HG03571 (cell line): ENCODE measurements at regions not wholly inside any gene's neighbourhood (a gene's known extent, or its start where the extent isn't known, plus 50 kb on each side); places are given as distances from the start of the nearest gene placed in this dataset.

Experiments used
- ATAC-seq: cut with Tn5 transposase; IDR thresholded peaks from one replicate; pipeline ENCODE4 v1.9.1; 2021; ENCODE audit not compliant: unreplicated experiment

GRCh38 chr3:117235304-117235703, 525.7 kb downstream of the TUSC7 start:
- ATAC-seq, result no peak

DNA sequence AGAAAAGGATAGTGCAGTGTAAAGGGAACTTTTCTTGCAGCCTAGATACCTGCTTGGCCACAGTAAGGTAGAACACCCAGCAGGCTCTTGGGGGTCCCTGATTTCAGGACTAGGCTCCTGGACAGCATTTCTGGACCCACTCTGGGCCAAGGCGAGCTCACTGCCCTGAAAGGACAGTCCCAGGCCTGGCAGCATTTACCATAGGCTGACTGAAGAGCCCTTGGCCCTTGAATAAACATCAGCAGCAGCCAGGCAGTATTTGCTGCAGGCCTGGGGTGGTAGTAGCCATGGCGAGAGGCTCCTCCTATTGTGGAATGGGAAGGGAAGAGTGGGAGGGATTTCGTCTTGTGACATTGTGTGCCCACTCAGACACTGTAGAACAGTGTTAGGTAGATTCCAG, 529.2 kb downstream of the TUSC7 start:
- no peak for ATAC-seq

- no peak for ATAC-seq
Observed at GRCh38 chr3:117243657-117244056, 534.1 kb downstream of the TUSC7 start.

DNA sequence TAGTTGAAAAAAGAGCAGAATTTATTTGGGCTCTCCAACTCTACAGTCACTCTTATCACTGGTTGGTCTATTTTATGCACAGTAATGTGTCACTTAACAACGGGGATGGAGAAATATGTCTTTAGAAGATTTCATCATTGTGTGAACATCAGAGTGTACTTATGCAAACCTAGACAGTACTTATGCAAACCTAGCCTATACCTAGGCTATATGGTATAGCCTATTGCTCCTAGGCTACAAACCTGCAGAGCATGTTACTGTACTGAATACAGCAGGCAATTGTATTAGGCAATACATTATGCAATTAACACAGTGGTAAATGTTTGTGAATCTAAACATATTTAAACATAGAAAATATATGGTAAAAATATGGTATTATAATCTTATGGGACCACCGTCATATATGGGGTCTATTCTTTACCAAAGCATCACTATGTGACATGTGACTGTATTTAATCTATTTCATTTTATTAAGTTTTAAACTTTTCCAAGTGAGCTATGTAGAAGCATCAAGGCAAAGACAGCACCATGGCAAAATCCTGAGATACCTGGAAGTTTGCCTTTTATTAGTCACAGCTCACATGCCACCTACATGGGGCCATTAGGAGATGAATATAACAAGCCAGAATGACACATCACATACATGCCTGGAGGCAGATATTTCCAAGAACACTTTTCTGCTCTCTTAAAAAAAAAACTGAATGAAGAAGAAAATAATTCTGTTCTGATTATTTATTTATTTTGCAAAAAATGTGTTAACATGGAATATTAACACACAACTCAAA, 537.4 kb downstream of the TUSC7 start:
- ATAC-seq, result no peak

DNA sequence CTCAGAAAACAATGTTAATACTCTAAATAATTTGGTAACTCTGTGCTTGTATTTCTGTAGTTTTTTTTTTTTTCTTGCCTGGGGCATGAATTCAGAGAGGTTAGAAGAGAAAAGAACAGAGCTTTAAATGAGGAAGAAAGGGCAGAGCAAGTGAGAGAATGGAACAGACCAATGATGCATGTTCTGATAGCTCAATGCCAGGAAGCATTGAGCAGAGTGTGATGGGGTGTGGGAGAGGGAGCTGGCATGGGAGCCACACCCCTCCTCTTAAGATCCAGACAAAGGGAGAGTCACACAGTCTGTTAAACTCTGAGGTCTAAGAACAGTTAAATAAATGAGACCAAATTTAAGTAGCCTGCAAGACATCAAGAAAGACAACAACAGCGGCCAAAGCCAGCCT, 538.6 kb downstream of the TUSC7 start:
- no peak for ATAC-seq

GRCh38 chr3:117252208-117252607, 542.6 kb downstream of the TUSC7 start:
- ATAC-seq, result no peak

DNA sequence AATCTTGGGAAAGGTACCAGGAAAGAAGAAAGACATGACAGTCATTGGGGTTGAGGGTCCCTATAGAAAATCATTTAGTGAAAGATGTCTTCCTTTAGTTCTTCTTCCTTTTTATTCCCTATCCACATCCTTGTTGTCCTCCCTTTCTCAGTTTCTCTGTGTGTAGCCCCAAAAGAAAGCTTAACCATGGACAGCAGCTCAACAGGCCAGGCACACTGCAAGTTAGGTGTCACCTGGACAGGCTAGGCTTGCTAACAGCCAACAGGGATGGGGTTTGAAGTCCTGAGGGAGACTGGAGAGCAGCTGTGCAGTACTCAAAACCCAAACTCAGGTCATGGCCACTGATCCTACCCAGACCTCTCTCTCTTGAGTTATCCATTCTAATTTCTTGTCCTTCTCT, 543.1 kb downstream of the TUSC7 start:
- no peak for ATAC-seq

- no peak for ATAC-seq
Observed at GRCh38 chr3:117253636-117254035, 544.1 kb downstream of the TUSC7 start.

DNA sequence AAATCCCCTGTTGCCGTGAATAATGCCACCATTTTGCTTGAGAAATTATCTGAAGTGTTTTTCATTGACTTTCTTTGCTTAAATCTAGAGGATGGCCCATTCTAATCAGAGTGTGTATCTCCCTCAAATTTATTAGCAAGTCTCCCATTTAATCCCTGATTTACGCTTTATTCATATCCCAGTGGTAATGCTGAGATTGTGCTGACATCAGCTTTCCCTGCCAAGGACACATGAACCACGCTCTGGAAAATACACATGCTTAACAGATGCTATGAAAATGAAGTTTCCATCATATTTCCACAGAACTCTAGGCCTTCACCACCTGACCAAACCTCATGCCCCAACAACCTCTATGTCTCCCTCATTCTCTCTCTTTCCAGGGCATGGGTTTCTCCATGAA, 545.4 kb downstream of the TUSC7 start:
- ATAC-seq, result no peak

- ATAC-seq, result no peak
Observed at GRCh38 chr3:117255736-117256135, 546.2 kb downstream of the TUSC7 start.

- no peak for ATAC-seq
Observed at GRCh38 chr3:117261983-117262421, 552.4 kb downstream of the TUSC7 start.

DNA sequence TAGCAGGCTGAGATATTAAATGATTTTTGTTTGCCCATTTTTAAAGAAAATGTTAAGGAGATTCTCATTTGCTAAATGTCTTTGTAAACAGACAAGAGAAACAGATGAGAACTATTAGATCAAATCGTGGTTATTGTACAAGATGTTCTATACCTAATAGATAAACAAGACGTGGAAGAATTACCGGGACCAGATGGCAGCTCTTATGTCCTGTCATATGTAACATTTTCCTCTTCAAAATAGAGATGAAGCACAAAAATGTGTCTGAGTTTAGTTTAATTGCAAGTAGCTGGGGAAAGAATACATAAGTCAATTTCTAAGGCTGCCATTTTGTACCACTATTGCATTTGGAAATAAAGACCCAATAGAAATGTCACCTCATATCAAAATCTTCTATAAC, 553.7 kb downstream of the TUSC7 start:
- ATAC-seq, result no peak

DNA sequence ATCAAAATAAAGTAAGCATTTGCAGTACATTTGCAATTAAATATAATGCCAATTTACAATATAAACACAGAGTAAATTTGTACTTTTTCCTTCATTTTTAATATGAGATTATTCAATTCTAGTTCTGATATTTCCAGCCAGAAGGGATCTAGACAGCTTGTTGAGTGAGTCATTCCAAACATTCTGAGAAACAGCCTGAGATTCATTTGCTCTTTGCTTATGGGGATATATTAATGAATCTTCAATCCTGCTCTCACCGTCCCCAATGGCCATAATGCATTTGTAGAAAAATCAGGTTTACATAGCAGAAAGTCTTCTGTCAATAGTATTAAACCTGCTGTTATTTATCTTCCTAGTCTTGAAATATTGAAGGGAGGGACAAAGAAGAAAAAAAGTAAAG, 554.2 kb downstream of the TUSC7 start:
- ATAC-seq, result no peak

- ATAC-seq, result no peak
Observed at GRCh38 chr3:117264204-117264994, 554.8 kb downstream of the TUSC7 start.

- no peak for ATAC-seq
Observed at GRCh38 chr3:117266806-117267205, 557.2 kb downstream of the TUSC7 start.

DNA sequence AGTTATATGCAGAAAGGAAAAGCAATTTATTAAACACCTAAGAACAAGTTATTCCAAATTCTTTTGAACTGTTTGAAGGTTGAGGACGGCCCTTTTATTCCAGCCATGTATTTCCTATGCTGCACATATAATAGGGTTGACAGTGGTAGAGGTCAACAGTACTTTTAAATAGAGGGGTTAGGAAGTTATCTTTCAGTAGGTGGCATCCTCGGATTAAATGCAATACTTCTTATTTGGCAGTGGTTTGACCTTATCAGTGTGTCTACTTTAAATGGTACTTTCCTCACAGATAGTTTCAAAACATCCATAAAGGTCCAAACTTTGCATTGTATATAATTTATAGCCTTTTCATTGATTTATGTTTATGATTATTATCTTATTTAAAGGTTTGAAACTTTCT, 558.7 kb downstream of the TUSC7 start:
- ATAC-seq, result no peak

- ATAC-seq, result no peak
Observed at GRCh38 chr3:117272274-117272673, 562.7 kb downstream of the TUSC7 start.

- ATAC-seq, result no peak
Observed at GRCh38 chr3:117272876-117273523, 563.4 kb downstream of the TUSC7 start.

DNA sequence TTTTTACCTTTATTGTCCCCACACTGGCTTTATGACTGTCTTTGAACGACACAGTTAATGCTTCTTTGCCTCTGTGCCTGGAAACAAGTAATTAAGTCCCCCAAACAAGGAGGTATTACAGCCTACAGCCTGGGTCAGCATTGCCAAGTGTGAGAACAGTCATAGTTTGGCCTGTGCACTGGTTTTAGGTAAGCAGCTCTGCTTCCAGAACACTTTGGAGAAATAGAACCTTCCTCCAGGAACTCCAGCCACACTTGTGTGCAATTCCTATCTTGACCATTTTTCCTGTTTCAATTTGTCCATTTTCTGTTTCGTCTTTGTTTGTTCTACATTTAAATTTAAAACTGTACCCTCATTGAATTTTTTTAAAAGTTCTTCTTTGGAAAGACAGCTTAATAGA, 568.2 kb downstream of the TUSC7 start:
- no peak for ATAC-seq

DNA sequence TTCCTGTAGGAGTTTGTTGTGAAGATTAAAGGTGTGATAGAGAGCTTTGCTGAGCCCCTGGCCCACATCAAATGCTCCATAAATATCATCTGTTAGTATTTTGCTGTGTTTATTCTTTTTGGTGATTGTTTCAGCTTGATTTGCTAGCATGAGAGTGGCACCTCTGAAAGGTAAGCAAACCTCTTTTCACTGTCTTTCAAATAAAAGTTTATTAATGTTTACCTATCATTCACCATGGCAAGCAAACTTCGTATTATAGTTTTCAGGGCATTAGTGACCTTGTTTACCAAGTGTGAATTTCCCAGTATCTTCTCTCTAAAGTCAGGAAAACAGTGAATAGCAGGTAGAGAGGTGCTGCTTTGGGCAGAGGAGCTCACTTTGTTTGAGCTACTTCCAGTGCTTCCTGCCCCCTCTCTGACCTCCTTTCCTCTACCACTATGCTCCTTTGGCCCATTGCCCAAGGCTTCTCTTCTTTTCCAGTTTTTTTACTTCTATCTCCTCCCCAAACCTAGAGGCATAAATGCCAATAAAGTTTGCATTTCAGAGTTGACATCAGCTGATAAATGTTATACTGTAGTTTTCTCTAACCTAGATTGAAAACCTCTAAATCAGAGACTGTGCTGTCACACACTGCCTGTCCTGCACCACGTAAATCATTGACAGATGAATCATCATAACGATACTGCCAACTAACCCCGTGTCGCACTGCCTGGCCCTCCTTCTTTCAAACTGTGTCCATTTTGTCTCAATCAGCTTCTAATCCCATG, 569.0 kb downstream of the TUSC7 start:
- ATAC-seq, result peak; percentile 66

DNA sequence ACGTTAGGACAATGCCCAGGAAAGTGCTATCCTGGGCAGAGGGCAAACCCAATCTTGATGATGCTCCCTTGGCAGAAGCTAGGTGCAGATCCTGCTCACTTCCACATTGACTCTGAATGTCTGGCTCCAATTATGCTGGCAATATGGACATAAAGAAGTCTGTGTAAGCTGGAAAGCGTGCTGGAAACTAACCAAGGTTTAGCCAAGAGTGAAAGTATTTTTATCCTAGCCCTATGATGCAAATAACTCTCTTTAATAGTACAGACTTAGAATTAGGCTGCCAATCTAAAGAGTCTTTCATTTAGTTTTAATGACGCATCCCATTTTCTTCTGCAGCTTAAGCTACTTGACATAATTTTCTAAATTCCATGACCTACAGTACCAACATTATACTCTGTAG, 571.8 kb downstream of the TUSC7 start:
- no peak for ATAC-seq
